HL-60 (cell line): ENCODE measurements at regions not wholly inside any gene's neighbourhood (a gene's known extent, or its start where the extent isn't known, plus 50 kb on each side); places are given as distances from the start of the nearest gene placed in this dataset.

Source experiments
- CTCF ChIP-seq: IDR thresholded peaks from one replicate; pipeline ENCODE4 v1.5.1; 2011; ENCODE audit warnings: low read length, control low read depth, inconsistent platforms; ENCODE audit not compliant: insufficient read depth
- POLR2AphosphoS5 ChIP-seq: IDR thresholded peaks from 2 replicates; pipeline ENCODE4 v1.6.1; 2012; ENCODE audit warnings: low read depth
- REST ChIP-seq: IDR thresholded peaks from 2 replicates; pipeline ENCODE4 v1.6.1; 2012; ENCODE audit warnings: low read depth; ENCODE audit not compliant: insufficient replicate concordance
- SPI1 ChIP-seq: IDR thresholded peaks from 2 replicates; pipeline ENCODE4 v1.6.1; 2012; ENCODE audit warnings: low read depth, mild to moderate bottlenecking, borderline replicate concordance

GRCh38 chr18:33854827-33855139, 276.8 kb downstream of the ASXL3 start:
- TF ChIP-seq REST (no peak), CTCF (no peak), POLR2AphosphoS5 (no peak), SPI1 (no peak)
